Stimulated activated CD4-positive, alpha-beta T cell treated with anti-CD3 and anti-CD28 coated beads, TNF-alpha, amount 100 ng/mL, for 48 hours (primary cell): ENCODE measurements at regions not wholly inside any gene's neighbourhood (a gene's known extent, or its start where the extent isn't known, plus 50 kb on each side); places are given as distances from the start of the nearest gene placed in this dataset.

Experiments used
- DNase-seq, 3 donors: peaks; one replicate each; pipeline ENCODE4 v3.0.0-alpha.2; 2020; ENCODE audit warnings: low read depth in 3 of 3

GRCh38 chr20:63100926-63101699 lies 94.3 kb upstream of the BHLHE23 start:
- no peak for DNase-seq

- DNase-seq = no peak
Observed at GRCh38 chr20:63100174-63100925, 93.6 kb upstream of the BHLHE23 start.

GRCh38 chr20:63099456-63100173 lies 92.9 kb upstream of the BHLHE23 start:
- DNase-seq = no peak

- no peak for DNase-seq
Observed at GRCh38 chr20:63098195-63098810, 91.5 kb upstream of the BHLHE23 start.

- no peak for DNase-seq
Observed at GRCh38 chr20:63097336-63097831, 90.6 kb upstream of the BHLHE23 start.

GRCh38 chr20:63096681-63097335 lies 90.0 kb upstream of the BHLHE23 start:
- DNase-seq = no peak

- no peak for DNase-seq
Observed at GRCh38 chr20:63095718-63096654, 89.2 kb upstream of the BHLHE23 start.

GRCh38 chr20:63094767-63095499 lies 88.2 kb upstream of the BHLHE23 start:
- DNase-seq = no peak

GRCh38 chr20:63093966-63094766 lies 87.4 kb upstream of the BHLHE23 start:
- DNase-seq = no peak

- DNase-seq = no peak
Observed at GRCh38 chr20:63092660-63093215, 86.0 kb upstream of the BHLHE23 start.

GRCh38 chr20:63091901-63092659 lies 85.3 kb upstream of the BHLHE23 start:
- no peak for DNase-seq

GRCh38 chr20:63090682-63091571 lies 84.2 kb upstream of the BHLHE23 start:
- DNase-seq = no peak

- DNase-seq = no peak
Observed at GRCh38 chr20:63090052-63090451, 83.3 kb upstream of the BHLHE23 start.

GRCh38 chr20:63089051-63089907 lies 82.5 kb upstream of the BHLHE23 start:
- no peak for DNase-seq

GRCh38 chr20:63087872-63088680 lies 81.3 kb upstream of the BHLHE23 start:
- DNase-seq = no peak
